HEK293 (cell line): ENCODE measurements at regions not wholly inside any gene's neighbourhood (a gene's known extent, or its start where the extent isn't known, plus 50 kb on each side); places are given as distances from the start of the nearest gene placed in this dataset.

Experiments
- CTCF ChIA-PET: fragments of 350-600 bp; formaldehyde crosslinking; extraction: SDS; loops from one replicate; lab custom pipeline; 2021; ENCODE audit warnings: antibody characterized with exemption; lab: Yijun Ruan, JAX
- POLR2A ChIA-PET: fragments of 300-600 bp; formaldehyde crosslinking; extraction: SDS; loops from one replicate; lab custom pipeline; 2020; ENCODE audit warnings: antibody characterized with exemption, inconsistent platforms; lab: Yijun Ruan, JAX
- H3K27ac ChIP-seq: fragments of 200-500 bp; sonication (Bioruptor generic); 2 replicates; pipeline ENCODE4 v1.5.1; 2014; ENCODE audit warnings: low read depth, low read length, control low read depth, inconsistent platforms; ENCODE audit errors: extremely low read depth
- H3K36me3 ChIP-seq, 2 experiments: fragments of 200-500 bp in 1 of 2; sonication (Bioruptor generic) in 1 of 2; 1 replicate in 1 of 2; 2 replicates in 1 of 2; pipeline ENCODE4 v1.5.1; 2014 to 2017; ENCODE audit warnings: inconsistent platforms in 2 of 2, low read length in 2 of 2; ENCODE audit not compliant: control insufficient read depth in 2 of 2, insufficient read depth in 1 of 2
- H3K4me1 ChIP-seq: fragments of 200-500 bp; sonication (Bioruptor generic); 2 replicates; pipeline ENCODE4 v1.5.1; 2014; ENCODE audit warnings: mild to moderate bottlenecking, low read length, inconsistent platforms; ENCODE audit not compliant: control insufficient read depth, insufficient read depth
- H3K4me3 ChIP-seq: 2 replicates; pipeline ENCODE4 v1.5.1; 2011; ENCODE audit warnings: low read depth, mild to moderate bottlenecking, control low read depth, low read length, moderate library complexity
- H3K9me3 ChIP-seq: fragments of 200-500 bp; sonication (Bioruptor generic); 2 replicates; pipeline ENCODE4 v1.5.1; 2014; ENCODE audit warnings: low read depth, low read length, inconsistent platforms; ENCODE audit not compliant: control insufficient read depth, insufficient read depth
- GLIS1 ChIP-seq: fragments of 450-650 bp; formaldehyde crosslinking; IDR thresholded peaks from 2 replicates; pipeline ENCODE4 v1.5.1; 2016; ENCODE audit warnings: missing biosample characterization, missing genetic modification characterization
- KLF10 ChIP-seq: fragments of 450-650 bp; IDR thresholded peaks from 2 replicates; pipeline ENCODE4 v1.5.1; 2018; ENCODE audit warnings: missing biosample characterization, mild to moderate bottlenecking, missing genetic modification characterization
- PRDM4 ChIP-seq: fragments of 450-650 bp; formaldehyde crosslinking; IDR thresholded peaks from 2 replicates; pipeline ENCODE4 v1.5.1; 2017; ENCODE audit warnings: missing biosample characterization, missing genetic modification characterization
- RBAK ChIP-seq: fragments of 450-650 bp; formaldehyde crosslinking; IDR thresholded peaks from 2 replicates; pipeline ENCODE4 v1.5.1; 2016; ENCODE audit warnings: missing biosample characterization, missing genetic modification characterization
- SCRT2 ChIP-seq: fragments of 450-650 bp; formaldehyde crosslinking; IDR thresholded peaks from 2 replicates; pipeline ENCODE4 v1.5.1; 2016; ENCODE audit warnings: missing biosample characterization, missing genetic modification characterization
- SP2 ChIP-seq: fragments of 450-650 bp; formaldehyde crosslinking; IDR thresholded peaks from 2 replicates; pipeline ENCODE4 v1.5.1; 2016; ENCODE audit warnings: missing biosample characterization, missing genetic modification characterization
- ZFP37 ChIP-seq: fragments of 450-650 bp; formaldehyde crosslinking; IDR thresholded peaks from 2 replicates; pipeline ENCODE4 v1.5.1; 2016; ENCODE audit warnings: missing biosample characterization, missing genetic modification characterization
- ZFP69B ChIP-seq: fragments of 450-650 bp; formaldehyde crosslinking; IDR thresholded peaks from 2 replicates; pipeline ENCODE4 v1.5.1; 2016; ENCODE audit warnings: missing biosample characterization, missing genetic modification characterization
- ZNF2 ChIP-seq: fragments of 450-650 bp; formaldehyde crosslinking; IDR thresholded peaks from 2 replicates; pipeline ENCODE4 v1.5.1; 2016; ENCODE audit warnings: missing biosample characterization, missing genetic modification characterization
- ZNF514 ChIP-seq: fragments of 450-650 bp; formaldehyde crosslinking; IDR thresholded peaks from 2 replicates; pipeline ENCODE4 v1.5.1; 2016; ENCODE audit warnings: missing biosample characterization, missing genetic modification characterization
- ZNF596 ChIP-seq: fragments of 450-650 bp; IDR thresholded peaks from 2 replicates; pipeline ENCODE4 v1.5.0; 2018; ENCODE audit warnings: missing biosample characterization, mild to moderate bottlenecking, missing genetic modification characterization, moderate library complexity
- TF ChIP-seq, protein P1 (sequence below): fragments of 450-650 bp; formaldehyde crosslinking; optimal IDR thresholded peaks from 2 replicates; pipeline ENCODE3; 2016; ENCODE audit warnings: missing biosample characterization, mild to moderate bottlenecking, missing genetic modification characterization
- TF ChIP-seq, protein P2 (sequence below): fragments of 450-650 bp; formaldehyde crosslinking; IDR thresholded peaks from 2 replicates; pipeline ENCODE4 v1.5.1; 2016; ENCODE audit warnings: missing biosample characterization, missing genetic modification characterization
- TF ChIP-seq, protein P3 (sequence below): fragments of 450-650 bp; formaldehyde crosslinking; IDR thresholded peaks from 2 replicates; pipeline ENCODE4 v1.5.1; 2016; ENCODE audit warnings: missing biosample characterization, missing genetic modification characterization
- TF ChIP-seq, protein P4 (sequence below): fragments of 450-650 bp; formaldehyde crosslinking; IDR thresholded peaks from 2 replicates; pipeline ENCODE4 v1.5.1; 2016; ENCODE audit warnings: missing biosample characterization, missing genetic modification characterization
- TF ChIP-seq, protein P5 (sequence below): fragments of 450-650 bp; formaldehyde crosslinking; IDR thresholded peaks from 2 replicates; pipeline ENCODE4 v1.5.1; 2016; ENCODE audit warnings: missing biosample characterization, missing genetic modification characterization
- TF ChIP-seq, protein P6 (sequence below): fragments of 450-650 bp; formaldehyde crosslinking; IDR thresholded peaks from 2 replicates; pipeline ENCODE4 v1.5.1; 2016; ENCODE audit warnings: missing biosample characterization, missing genetic modification characterization, low read depth

DNA sequence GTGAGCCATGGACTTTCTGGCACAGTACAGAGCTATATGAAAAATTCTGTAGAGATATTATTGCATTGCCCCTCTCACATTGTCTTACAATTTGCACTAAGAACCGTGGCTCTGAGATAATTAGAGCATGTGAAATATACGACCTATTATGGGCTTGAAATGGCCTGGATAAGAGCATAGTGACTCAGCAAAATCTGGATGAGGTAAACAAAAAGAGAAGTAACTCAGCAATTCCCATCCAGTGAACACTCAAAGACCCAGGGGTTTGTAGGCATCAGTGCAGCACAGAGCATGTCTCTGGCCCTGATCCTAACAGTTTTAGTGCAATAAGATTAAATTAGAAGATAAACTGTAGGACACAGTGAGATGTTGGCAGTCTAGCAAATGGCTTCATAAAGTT lies 317.2 kb upstream of the MYOCD start (continued):
- TF ChIP-seq ZFP69B (tag by site-specific recombination) (no peak), PRDM4 (tag by site-specific recombination) (no peak), SP2 (no peak)
- TF ChIP-seq, protein P1, sequence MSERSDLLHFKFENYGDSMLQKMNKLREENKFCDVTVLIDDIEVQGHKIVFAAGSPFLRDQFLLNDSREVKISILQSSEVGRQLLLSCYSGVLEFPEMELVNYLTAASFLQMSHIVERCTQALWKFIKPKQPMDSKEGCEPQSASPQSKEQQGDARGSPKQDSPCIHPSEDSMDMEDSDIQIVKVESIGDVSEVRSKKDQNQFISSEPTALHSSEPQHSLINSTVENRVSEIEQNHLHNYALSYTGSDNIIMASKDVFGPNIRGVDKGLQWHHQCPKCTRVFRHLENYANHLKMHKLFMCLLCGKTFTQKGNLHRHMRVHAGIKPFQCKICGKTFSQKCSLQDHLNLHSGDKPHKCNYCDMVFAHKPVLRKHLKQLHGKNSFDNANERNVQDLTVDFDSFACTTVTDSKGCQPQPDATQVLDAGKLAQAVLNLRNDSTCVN (tag by site-specific recombination) = no peak
- TF ChIP-seq, protein P2, sequence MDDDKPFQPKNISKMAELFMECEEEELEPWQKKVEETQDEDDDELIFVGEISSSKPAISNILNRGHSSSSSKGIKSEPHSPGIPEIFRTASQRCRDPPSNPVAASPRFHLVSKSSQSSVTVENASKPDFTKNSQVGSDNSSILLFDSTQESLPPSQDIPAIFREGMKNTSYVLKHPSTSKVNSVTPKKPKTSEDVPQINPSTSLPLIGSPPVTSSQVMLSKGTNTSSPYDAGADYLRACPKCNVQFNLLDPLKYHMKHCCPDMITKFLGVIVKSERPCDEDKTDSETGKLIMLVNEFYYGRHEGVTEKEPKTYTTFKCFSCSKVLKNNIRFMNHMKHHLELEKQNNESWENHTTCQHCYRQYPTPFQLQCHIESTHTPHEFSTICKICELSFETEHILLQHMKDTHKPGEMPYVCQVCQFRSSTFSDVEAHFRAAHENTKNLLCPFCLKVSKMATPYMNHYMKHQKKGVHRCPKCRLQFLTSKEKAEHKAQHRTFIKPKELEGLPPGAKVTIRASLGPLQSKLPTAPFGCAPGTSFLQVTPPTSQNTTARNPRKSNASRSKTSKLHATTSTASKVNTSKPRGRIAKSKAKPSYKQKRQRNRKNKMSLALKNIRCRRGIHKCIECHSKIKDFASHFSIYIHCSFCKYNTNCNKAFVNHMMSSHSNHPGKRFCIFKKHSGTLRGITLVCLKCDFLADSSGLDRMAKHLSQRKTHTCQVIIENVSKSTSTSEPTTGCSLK (tag by site-specific recombination) = no peak

GRCh38 chr17:12349297-12349696 lies 316.4 kb upstream of the MYOCD start:
- ChIA-PET CTCF (interaction anchor here (0.5 to 1.6 kb wide), 4 partner anchors 25 to 196 kb away, joined by 3 to 4 read pairs (median 3); no protein-coding TSS in a partner anchor), POLR2A (no interaction called here)

DNA sequence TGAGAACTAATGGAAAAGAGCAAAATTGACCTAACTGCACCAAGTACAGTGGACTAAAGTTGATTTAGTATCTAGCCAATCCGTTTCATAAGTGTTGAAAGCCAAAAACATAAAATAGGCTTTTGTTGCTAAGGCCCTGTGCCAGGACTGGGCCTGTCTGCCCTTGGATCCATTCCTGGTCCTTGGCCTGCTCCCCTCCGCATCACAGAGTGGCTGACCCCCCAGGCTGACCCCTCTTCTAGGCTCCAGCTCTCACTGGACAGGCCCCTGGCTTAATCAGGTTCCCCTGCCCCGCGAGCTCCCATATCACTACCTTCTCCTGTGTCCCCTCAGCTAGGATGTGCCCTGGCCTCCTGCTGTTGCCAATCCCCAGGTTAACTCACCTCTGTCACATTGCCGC lies 313.6 kb upstream of the MYOCD start:
- H3K27ac ChIP-seq = no peak overlapping the region
- H3K4me1 ChIP-seq = no peaks in the 10 kb centered on the region
- no peak overlapping the region for H3K4me3 ChIP-seq
- TF ChIP-seq, protein P3, sequence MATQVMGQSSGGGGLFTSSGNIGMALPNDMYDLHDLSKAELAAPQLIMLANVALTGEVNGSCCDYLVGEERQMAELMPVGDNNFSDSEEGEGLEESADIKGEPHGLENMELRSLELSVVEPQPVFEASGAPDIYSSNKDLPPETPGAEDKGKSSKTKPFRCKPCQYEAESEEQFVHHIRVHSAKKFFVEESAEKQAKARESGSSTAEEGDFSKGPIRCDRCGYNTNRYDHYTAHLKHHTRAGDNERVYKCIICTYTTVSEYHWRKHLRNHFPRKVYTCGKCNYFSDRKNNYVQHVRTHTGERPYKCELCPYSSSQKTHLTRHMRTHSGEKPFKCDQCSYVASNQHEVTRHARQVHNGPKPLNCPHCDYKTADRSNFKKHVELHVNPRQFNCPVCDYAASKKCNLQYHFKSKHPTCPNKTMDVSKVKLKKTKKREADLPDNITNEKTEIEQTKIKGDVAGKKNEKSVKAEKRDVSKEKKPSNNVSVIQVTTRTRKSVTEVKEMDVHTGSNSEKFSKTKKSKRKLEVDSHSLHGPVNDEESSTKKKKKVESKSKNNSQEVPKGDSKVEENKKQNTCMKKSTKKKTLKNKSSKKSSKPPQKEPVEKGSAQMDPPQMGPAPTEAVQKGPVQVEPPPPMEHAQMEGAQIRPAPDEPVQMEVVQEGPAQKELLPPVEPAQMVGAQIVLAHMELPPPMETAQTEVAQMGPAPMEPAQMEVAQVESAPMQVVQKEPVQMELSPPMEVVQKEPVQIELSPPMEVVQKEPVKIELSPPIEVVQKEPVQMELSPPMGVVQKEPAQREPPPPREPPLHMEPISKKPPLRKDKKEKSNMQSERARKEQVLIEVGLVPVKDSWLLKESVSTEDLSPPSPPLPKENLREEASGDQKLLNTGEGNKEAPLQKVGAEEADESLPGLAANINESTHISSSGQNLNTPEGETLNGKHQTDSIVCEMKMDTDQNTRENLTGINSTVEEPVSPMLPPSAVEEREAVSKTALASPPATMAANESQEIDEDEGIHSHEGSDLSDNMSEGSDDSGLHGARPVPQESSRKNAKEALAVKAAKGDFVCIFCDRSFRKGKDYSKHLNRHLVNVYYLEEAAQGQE (tag by site-specific recombination) = no peak
- no peak for TF ChIP-seq ZNF2 (tag by site-specific recombination)
- TF ChIP-seq, protein P4, sequence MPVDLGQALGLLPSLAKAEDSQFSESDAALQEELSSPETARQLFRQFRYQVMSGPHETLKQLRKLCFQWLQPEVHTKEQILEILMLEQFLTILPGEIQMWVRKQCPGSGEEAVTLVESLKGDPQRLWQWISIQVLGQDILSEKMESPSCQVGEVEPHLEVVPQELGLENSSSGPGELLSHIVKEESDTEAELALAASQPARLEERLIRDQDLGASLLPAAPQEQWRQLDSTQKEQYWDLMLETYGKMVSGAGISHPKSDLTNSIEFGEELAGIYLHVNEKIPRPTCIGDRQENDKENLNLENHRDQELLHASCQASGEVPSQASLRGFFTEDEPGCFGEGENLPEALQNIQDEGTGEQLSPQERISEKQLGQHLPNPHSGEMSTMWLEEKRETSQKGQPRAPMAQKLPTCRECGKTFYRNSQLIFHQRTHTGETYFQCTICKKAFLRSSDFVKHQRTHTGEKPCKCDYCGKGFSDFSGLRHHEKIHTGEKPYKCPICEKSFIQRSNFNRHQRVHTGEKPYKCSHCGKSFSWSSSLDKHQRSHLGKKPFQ (tag by site-specific recombination) = no peak
- TF ChIP-seq, protein P5, sequence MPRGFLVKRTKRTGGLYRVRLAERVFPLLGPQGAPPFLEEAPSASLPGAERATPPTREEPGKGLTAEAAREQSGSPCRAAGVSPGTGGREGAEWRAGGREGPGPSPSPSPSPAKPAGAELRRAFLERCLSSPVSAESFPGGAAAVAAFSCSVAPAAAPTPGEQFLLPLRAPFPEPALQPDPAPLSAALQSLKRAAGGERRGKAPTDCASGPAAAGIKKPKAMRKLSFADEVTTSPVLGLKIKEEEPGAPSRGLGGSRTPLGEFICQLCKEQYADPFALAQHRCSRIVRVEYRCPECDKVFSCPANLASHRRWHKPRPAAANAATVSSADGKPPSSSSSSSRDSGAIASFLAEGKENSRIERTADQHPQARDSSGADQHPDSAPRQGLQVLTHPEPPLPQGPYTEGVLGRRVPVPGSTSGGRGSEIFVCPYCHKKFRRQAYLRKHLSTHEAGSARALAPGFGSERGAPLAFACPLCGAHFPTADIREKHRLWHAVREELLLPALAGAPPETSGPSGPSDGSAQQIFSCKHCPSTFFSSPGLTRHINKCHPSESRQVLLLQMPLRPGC (tag by site-specific recombination) = no peak
- TF ChIP-seq RBAK (tag by site-specific recombination) = no peak
- ChIA-PET CTCF (no interaction called here), POLR2A (no interaction called here)
- no peaks in the 10 kb centered on the region for H3K9me3 ChIP-seq
- no peaks in the 10 kb centered on the region for H3K36me3 ChIP-seq

More at GRCh38 chr17:12349297-12349696, 316.4 kb upstream of the MYOCD start:
- Histone ChIP-seq H3K4me1 (no peaks in the 10 kb centered on the region), H3K27ac (no peak overlapping the region), H3K36me3 (no peaks in the 10 kb centered on the region), H3K4me3 (no peak overlapping the region), H3K9me3 (no peaks in the 10 kb centered on the region)
- no peak for TF ChIP-seq GLIS1 (tag by site-specific recombination)
- TF ChIP-seq, protein P6, sequence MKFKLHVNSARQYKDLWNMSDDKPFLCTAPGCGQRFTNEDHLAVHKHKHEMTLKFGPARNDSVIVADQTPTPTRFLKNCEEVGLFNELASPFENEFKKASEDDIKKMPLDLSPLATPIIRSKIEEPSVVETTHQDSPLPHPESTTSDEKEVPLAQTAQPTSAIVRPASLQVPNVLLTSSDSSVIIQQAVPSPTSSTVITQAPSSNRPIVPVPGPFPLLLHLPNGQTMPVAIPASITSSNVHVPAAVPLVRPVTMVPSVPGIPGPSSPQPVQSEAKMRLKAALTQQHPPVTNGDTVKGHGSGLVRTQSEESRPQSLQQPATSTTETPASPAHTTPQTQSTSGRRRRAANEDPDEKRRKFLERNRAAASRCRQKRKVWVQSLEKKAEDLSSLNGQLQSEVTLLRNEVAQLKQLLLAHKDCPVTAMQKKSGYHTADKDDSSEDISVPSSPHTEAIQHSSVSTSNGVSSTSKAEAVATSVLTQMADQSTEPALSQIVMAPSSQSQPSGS = no peak
- no peak for TF ChIP-seq KLF10 (tag by site-specific recombination)
- no peak for TF ChIP-seq SCRT2 (tag by site-specific recombination)
- TF ChIP-seq ZNF596 (tag by site-specific recombination) = no peak
- no peak for TF ChIP-seq ZNF514
- TF ChIP-seq ZFP37 (tag by site-specific recombination) = no peak
- no peak for TF ChIP-seq SP2
